ENCODE measurements at regions not wholly inside any gene's neighbourhood (a gene's known extent, or its start where the extent isn't known, plus 50 kb on each side); places are given as distances from the start of the nearest gene placed in this dataset.
A peak's percentile ranks its signal among the peaks of the same experiment; 100 is the strongest.

GRCh38 chr1:93013145-93014065, 52.1 kb upstream of the DIPK1A start:
- DNase-seq, result no peak

- DNase-seq, result no peak
These were observed 52.9 kb upstream of the DIPK1A start for GRCh38 chr1:93014168-93014567.

DNA sequence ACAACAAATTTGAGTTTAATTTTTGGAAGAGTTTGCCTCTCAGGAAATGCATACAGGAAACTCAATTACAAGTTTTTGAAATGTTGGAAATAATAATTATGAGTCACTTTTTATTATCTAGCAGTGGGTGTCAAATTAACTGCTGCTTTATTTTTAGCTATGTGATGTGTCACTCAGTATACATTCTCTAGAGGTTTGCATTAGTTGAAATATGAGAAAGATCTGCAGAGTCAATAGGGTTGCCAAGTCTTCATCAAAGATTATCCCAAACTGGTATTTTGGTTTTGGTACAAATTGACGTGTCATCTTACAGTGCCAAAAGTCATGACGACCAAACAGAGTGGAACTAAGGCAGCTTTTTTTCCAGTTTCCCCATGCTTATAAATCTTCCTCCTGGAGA, 54.3 kb upstream of the DIPK1A start:
- DNase-seq, result peak; percentile 70

DNA sequence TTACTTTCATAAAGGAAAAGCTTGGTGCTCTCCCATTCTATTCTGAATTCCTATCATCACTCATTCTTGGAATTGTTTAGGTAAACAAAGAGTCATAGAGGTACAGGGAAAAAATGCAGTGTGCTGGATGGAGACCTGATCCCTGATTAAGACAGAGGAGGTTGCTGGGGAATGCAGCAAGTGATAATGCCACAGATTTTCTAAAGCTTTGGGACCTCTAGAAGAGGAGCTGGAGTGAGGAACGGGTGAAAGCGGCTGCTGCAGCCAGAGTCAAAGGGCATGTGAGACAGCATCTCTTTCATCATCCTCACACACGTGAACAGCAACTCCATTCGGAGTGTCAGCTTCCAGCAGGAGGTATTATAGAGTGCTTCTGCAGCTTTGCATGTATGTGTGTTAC, 54.9 kb upstream of the DIPK1A start:
- DNase-seq, result no peak

DNA sequence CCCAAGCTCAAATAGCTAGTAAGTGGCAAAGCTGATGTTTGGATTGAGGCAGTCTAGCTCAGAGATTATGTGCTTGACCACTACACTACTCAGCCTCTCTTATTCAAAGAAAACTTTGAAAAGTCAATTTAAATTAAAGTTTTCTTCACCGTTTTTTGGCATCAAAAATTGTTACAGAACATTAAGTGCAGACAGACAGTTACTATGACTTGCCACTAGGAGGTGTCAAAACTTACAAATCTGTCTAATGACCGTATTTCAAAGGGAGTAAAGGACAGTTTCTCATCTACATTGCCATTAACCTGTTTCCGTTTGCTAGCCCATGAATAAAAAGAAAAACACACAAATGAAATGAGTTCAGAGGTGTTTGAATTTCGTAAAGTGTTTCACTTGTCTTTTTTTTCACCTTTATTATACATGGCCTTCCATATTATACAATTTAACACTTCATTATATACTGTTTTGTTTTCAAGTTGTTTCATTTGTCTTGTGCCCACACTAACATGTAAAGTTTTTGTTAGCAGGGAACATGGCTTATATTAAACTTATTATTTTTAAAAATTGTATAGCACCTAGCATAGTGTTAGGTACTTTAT, 57.4 kb upstream of the MTF2 start:
- DNase-seq, result peak; percentile 89

- DNase-seq, result no peak
These were observed 56.5 kb upstream of the MTF2 start for GRCh38 chr1:93022580-93022979.

DNA sequence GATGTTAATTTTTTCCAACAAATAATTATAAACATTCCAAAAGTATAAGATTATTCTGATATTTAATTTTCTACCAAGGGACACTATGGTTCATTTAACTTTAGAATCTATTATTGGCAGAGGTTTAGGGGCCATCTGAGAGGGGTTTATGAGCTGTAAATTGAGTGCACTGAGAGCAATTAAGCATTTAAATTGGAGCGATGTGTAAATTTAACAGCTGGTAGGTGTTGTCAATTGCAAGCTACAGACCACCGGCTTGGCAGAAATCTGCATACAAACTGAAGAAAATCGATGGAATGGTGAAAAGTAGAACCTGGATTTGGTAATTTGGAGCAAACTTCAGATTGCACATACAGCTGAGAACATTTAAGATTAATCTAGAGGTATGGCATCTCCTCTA, 55.8 kb upstream of the MTF2 start:
- no peak for DNase-seq

GRCh38 chr1:93025572-93025971, 53.5 kb upstream of the MTF2 start:
- no peak for DNase-seq

- no peak for DNase-seq
These were observed 50.5 kb upstream of the MTF2 start for GRCh38 chr1:93028542-93028941.
